ENCODE measurements at regions not wholly inside any gene's neighbourhood (a gene's known extent, or its start where the extent isn't known, plus 50 kb on each side); places are given as distances from the start of the nearest gene placed in this dataset.

DNA sequence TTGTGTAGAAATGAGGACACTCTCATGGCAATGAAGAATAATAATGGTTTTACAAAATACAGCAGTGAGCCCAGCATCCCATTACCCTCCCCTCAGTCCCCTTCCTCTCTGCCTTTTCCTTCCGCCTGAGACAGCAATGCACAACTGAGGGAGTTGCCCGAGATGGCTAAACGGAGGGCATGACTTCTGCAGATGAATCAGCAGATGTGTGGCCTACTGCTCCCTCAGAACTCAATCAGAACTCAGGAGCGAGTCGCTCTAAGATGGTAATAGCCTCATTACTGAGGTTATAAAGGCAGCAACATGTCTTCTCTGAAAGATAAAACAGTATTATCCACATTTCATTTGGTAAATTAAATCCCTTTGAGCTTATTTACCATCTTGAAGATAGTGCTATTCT, 326.6 kb downstream of the ENC1 start:
- H3K4me1 ChIP-seq (ENCODE audit: control insufficient read depth in 1 of 2, insufficient read depth in 1 of 2, low read depth in 1 of 2, low read length in 1 of 2), result no peaks in the 10 kb centered on the region
- no peak overlapping the region for H3K27ac ChIP-seq
- H3K36me3 ChIP-seq, result no peaks in the 10 kb centered on the region
- peaks cover 31% of the 10 kb centered on the region for H3K27me3 ChIP-seq
- TF ChIP-seq, protein P1, sequence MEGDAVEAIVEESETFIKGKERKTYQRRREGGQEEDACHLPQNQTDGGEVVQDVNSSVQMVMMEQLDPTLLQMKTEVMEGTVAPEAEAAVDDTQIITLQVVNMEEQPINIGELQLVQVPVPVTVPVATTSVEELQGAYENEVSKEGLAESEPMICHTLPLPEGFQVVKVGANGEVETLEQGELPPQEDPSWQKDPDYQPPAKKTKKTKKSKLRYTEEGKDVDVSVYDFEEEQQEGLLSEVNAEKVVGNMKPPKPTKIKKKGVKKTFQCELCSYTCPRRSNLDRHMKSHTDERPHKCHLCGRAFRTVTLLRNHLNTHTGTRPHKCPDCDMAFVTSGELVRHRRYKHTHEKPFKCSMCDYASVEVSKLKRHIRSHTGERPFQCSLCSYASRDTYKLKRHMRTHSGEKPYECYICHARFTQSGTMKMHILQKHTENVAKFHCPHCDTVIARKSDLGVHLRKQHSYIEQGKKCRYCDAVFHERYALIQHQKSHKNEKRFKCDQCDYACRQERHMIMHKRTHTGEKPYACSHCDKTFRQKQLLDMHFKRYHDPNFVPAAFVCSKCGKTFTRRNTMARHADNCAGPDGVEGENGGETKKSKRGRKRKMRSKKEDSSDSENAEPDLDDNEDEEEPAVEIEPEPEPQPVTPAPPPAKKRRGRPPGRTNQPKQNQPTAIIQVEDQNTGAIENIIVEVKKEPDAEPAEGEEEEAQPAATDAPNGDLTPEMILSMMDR (IDR thresholded peaks at IDR 0.05), result no peak
- H3K4me3 ChIP-seq (ENCODE audit: low read depth in 1 of 2, low read length in 1 of 2), result no peak overlapping the region
- H3K9me3 ChIP-seq, result no peaks in the 10 kb centered on the region

DNA sequence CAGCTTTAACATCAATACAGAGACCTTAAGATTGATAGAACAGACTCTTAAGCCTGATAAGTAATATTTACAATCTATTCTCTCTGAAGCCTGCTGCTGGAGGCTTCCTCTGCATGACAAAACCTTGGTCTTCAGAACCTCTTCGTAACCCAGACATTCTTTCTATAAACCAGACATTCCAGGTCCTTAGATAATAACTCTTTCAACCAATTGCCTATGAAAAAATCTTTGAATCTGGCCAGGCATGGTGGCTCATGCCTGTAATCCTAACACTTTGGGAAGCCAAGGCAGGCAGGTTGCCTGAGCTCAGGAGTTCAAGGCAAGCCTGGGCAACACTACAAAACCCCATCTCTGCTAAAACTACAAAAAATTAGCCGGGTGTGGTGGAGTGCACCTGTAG, 327.8 kb downstream of the ENC1 start:
- Histone ChIP-seq H3K36me3 (no peaks in the 10 kb centered on the region), H3K27ac (no peak overlapping the region), H3K4me1 (ENCODE audit: control insufficient read depth in 1 of 2, insufficient read depth in 1 of 2, low read depth in 1 of 2, low read length in 1 of 2) (no peaks in the 10 kb centered on the region), H3K4me3 (ENCODE audit: low read depth in 1 of 2, low read length in 1 of 2) (no peak overlapping the region), H3K27me3 (peaks cover 31% of the 10 kb centered on the region), H3K9me3 (no peaks in the 10 kb centered on the region)
- TF ChIP-seq, protein P1 (IDR thresholded peaks at IDR 0.05), result no peak

DNA sequence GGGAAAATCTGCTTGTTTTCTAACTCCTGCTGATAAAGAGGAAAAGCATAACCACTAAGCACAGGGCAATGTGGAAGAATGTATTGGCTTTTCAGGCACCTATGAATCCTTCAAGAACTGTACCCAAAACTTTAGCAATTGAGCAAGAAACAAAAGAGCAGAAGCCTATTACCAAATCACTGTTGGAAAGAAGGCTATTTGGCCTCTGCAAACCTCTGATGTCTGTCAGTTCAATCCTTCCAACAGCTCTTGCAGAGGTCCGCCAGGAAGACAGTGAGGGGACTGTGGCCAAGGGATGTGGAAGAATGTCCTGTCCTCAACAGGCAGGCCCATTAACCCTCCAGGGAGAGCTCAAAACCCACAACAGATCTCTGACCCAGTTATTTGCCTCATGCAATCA, 328.6 kb downstream of the ENC1 start:
- no peak overlapping the region for H3K27ac ChIP-seq
- TF ChIP-seq, protein P1 (IDR thresholded peaks at IDR 0.05), result no peak
- H3K27me3 ChIP-seq, result peaks cover 31% of the 10 kb centered on the region
- H3K4me3 ChIP-seq (ENCODE audit: low read depth in 1 of 2, low read length in 1 of 2), result no peak overlapping the region
- H3K4me1 ChIP-seq (ENCODE audit: control insufficient read depth in 1 of 2, insufficient read depth in 1 of 2, low read depth in 1 of 2, low read length in 1 of 2), result no peaks in the 10 kb centered on the region
- no peaks in the 10 kb centered on the region for H3K9me3 ChIP-seq
- H3K36me3 ChIP-seq, result no peaks in the 10 kb centered on the region

DNA sequence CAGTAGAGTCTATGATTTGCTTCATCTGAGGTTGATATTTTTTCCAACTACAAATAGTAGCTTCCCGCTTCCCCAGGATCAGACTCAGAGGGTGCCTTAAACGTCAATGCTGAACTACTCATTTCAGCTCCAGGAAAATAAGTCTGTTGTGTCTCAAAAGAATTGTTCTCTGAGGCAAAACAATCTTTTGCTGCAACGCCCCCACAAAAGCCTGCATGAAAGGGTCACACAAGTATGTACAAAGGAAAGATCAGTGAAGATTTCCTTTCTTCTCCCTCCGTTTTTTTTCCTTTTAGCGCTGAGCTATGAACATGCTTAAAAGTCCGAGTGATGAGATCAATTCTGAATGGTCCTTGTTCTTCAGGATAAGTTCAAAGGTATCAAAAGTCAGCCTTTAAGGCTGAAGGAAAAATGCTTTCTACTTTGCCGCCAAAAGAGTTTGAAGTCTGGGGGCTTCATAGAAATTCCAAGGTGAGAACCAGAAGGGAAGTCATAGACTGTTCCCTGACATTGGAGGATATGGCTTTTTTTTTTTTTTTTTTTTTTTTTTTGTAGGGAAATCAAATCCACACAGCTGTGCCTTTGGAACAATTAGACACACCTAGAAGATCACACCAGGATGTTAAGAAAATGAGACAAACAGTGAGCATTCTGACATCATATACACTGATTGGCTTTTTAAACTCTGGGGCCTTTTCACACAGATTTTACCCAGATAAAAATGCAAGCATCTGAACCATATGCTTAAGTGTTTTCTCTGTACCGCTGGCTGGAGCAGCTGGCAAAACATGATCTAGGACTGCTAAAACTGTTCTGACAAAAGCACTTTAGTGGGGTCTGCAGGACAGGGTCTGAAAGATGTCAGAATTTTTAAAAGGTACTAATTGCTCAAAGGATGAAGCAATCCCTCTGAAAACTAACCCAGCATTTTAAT, 329.3 kb downstream of the ENC1 start:
- H3K27ac ChIP-seq, result no peak overlapping the region

DNA sequence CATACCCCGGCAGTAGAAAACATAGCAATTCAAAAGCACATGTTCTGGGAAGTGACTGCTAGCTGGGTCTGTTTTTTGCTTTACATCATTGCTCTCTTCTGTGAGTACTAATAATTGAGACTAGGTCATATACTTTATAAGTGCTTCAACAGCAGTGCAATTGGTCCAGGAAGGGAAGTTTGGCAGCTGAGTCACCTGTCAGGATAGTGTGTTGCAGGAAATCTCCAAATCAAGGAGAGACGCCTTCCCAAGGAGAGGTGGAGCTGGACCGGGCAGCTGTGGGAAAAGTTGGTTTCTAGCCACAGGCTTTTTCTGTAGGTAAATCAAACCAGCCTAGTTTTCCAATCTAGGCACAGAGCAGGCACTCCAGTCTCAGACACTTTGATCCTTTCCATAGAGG, 330.1 kb downstream of the ENC1 start:
- no peaks in the 10 kb centered on the region for H3K36me3 ChIP-seq
- H3K9me3 ChIP-seq, result no peaks in the 10 kb centered on the region
- peaks cover 26% of the 10 kb centered on the region for H3K27me3 ChIP-seq
- no peaks in the 10 kb centered on the region for H3K4me1 ChIP-seq (ENCODE audit: control insufficient read depth in 1 of 2, insufficient read depth in 1 of 2, low read depth in 1 of 2, low read length in 1 of 2)
- no peak overlapping the region for H3K4me3 ChIP-seq (ENCODE audit: low read depth in 1 of 2, low read length in 1 of 2)
- H3K27ac ChIP-seq, result no peak overlapping the region
- TF ChIP-seq, protein P1 (IDR thresholded peaks at IDR 0.05), result no peak

More for the DNA sequence above, 329.3 kb downstream of the ENC1 start:
- TF ChIP-seq, protein P1 (IDR thresholded peaks at IDR 0.05), result no peak
- Histone ChIP-seq H3K4me3 (ENCODE audit: low read depth in 1 of 2, low read length in 1 of 2) (no peak overlapping the region), H3K27me3 (peaks cover 29% of the 10 kb centered on the region), H3K36me3 (no peaks in the 10 kb centered on the region), H3K4me1 (ENCODE audit: control insufficient read depth in 1 of 2, insufficient read depth in 1 of 2, low read depth in 1 of 2, low read length in 1 of 2) (no peaks in the 10 kb centered on the region), H3K9me3 (no peaks in the 10 kb centered on the region)

Measured in neutrophil (primary cell).